Natural killer cell (primary cell): ENCODE measurements at regions not wholly inside any gene's neighbourhood (a gene's known extent, or its start where the extent isn't known, plus 50 kb on each side); places are given as distances from the start of the nearest gene placed in this dataset.

Experiments used
- ATAC-seq, 3 donors: fragments of 150-1000 bp in 2 of 3; fragments of 200-7000 bp in 1 of 3; cut with Tn5 transposase; 1 replicate in 1 of 3; 2 replicates in 2 of 3; pipeline ENCODE4 v1.10.0; 2021; ENCODE audit warnings: mild to moderate bottlenecking in 2 of 3, moderate library complexity in 2 of 3
- DNase-seq, 2 donors: peaks; one replicate each; pipeline versions ENCODE4 v3.0.0 to v3.0.0-alpha.2; 2013 to 2021; ENCODE audit warnings: mixed read lengths in 1 of 2
- H3K27ac ChIP-seq: one replicate; pipeline ENCODE4 v1.5.1; 2013; ENCODE audit warnings: mild to moderate bottlenecking, low read length
- H3K27me3 ChIP-seq: one replicate; pipeline ENCODE4 v1.6.1; 2013; ENCODE audit warnings: low read length; ENCODE audit not compliant: control insufficient read depth, insufficient read depth
- H3K36me3 ChIP-seq: one replicate; pipeline ENCODE4 v1.6.1; 2013; ENCODE audit warnings: low read length; ENCODE audit not compliant: control insufficient read depth, insufficient read depth
- H3K4me1 ChIP-seq: one replicate; pipeline ENCODE4 v1.6.1; 2013; ENCODE audit warnings: low read length; ENCODE audit not compliant: control insufficient read depth, insufficient read depth
- H3K4me3 ChIP-seq: one replicate; pipeline ENCODE4 v1.5.1; 2013; ENCODE audit warnings: low read length
- H3K9me3 ChIP-seq: one replicate; pipeline ENCODE4 v1.6.1; 2013; ENCODE audit warnings: low read length; ENCODE audit not compliant: control insufficient read depth, insufficient read depth
- H3K27ac Mint-ChIP-seq, 2 donors: one replicate each; pipeline ENCODE4 v1.8.0; 2022; ENCODE audit warnings: mild to moderate bottlenecking in 2 of 2, mixed read lengths in 2 of 2, moderate library complexity in 1 of 2
- H3K27me3 Mint-ChIP-seq, 2 donors: one replicate each; pipeline ENCODE4 v1.8.0; 2022; ENCODE audit warnings: low read depth in 2 of 2, mixed read lengths in 2 of 2
- H3K36me3 Mint-ChIP-seq: one replicate; pipeline ENCODE4 v1.8.0; 2022; ENCODE audit warnings: mixed read lengths
- H3K4me1 Mint-ChIP-seq, 2 donors: one replicate each; pipeline ENCODE4 v1.8.0; 2022; ENCODE audit warnings: mixed read lengths in 2 of 2
- H3K4me3 Mint-ChIP-seq: one replicate; pipeline ENCODE4 v1.8.0; 2022; ENCODE audit warnings: mild to moderate bottlenecking, moderate library complexity, mixed read lengths
- H3K9me3 Mint-ChIP-seq, 2 donors: one replicate each; pipeline ENCODE4 v1.8.0; 2022; ENCODE audit warnings: mixed read lengths in 2 of 2
- WGBS: methylation state at CpG from one replicate; pipeline ENCODE4 v1.1.7; 2013; ENCODE audit warnings: missing lambda C conversion rate; ENCODE audit not compliant: insufficient coverage; 5-methylcytosine and 5-hydroxymethylcytosine counted together
- intact Hi-C: fragments of 100-400 bp; cut with micrococcal nuclease; formaldehyde crosslinking; loops from one replicate; pipeline ENCODE4 v1.14.2; 2022
- TF ChIP-seq, protein P1 (sequence below): fragments of 200-600 bp; IDR thresholded peaks from one replicate; pipeline ENCODE4 v1.8.0; 2022; ENCODE audit warnings: antibody characterized with exemption

DNA sequence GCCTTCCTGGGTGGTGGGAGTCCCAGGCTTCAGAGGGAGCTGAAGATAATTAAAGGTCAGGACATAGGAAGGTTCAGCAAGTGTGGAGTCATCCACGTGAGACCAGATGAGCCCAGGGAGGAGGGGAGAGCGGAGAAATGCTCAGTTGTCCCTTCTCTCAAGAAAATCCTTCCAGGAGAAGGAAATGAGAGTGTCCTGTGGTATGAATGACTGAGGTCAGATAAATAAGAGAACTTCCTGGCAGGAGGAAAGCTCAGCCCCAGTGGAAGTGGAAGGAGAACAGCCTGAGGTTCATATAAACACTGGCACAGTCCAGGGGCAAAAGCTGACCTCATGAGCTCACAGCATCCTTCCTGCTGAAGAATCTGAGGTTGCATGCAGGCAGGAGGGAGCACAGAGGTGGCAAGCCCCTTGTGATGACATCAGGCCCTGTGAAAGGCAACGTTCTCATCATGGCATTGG lies 97.6 kb downstream of the NAV1 start:
- H3K4me1 ChIP-seq, result no peaks in the 10 kb centered on the region
- Mint-ChIP-seq H3K27ac (no peak overlapping the region), H3K4me3 (no peak overlapping the region), H3K27me3 (peaks cover 0 to 8% of the 10 kb centered on the region in 2 donors), H3K4me1 (no peaks in the 10 kb centered on the region), H3K36me3 (no peaks in the 10 kb centered on the region), H3K9me3 (no peaks in the 10 kb centered on the region)
- intact Hi-C loops, result no loop called here
- TF ChIP-seq, protein P1, sequence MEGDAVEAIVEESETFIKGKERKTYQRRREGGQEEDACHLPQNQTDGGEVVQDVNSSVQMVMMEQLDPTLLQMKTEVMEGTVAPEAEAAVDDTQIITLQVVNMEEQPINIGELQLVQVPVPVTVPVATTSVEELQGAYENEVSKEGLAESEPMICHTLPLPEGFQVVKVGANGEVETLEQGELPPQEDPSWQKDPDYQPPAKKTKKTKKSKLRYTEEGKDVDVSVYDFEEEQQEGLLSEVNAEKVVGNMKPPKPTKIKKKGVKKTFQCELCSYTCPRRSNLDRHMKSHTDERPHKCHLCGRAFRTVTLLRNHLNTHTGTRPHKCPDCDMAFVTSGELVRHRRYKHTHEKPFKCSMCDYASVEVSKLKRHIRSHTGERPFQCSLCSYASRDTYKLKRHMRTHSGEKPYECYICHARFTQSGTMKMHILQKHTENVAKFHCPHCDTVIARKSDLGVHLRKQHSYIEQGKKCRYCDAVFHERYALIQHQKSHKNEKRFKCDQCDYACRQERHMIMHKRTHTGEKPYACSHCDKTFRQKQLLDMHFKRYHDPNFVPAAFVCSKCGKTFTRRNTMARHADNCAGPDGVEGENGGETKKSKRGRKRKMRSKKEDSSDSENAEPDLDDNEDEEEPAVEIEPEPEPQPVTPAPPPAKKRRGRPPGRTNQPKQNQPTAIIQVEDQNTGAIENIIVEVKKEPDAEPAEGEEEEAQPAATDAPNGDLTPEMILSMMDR, result no peak
- DNase-seq, result no peak
- no peaks in the 10 kb centered on the region for H3K9me3 ChIP-seq
- H3K4me3 ChIP-seq, result no peak overlapping the region
- H3K27me3 ChIP-seq, result no peaks in the 10 kb centered on the region
- no peak for ATAC-seq
- H3K36me3 ChIP-seq, result no peaks in the 10 kb centered on the region
- no peak overlapping the region for H3K27ac ChIP-seq
- WGBS, result 97% methylated on average over 3 of the region's 3 CpGs

DNA sequence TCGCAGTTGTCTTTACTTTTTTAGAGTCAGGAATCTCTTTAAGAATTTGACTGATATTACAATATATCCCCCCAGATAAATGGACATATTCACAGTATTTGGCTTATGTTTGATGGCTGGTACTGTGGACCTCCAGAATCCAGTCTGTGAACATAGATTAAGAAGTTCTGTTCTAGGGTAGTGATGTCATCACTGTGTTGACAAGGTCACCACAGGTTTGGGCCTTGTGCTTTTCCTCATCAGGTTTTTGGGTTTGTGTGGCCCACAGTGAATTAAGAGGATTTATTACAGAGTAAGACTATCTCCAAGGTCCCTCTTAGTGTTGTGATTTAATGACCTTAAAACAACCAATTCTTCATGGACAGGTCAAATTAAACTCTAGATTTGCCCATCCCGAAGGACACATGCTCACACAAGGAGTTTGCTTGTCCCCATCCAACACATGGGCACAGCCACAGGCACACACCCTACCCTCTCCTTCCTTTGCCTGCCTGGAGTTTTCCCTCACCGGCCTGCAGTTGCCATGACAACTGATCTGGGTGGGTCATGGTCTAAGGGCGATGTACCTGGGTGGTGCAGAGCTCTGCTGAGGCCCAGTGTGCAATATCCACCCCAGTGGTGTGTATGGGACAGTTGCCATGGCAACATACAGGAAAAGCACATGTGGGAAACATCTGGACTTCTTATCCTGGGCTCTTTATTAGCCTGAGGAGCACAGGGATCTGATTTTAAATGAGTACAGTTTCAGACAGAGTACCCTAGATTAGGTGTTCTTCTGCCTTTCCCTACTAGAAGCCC lies 98.6 kb downstream of the NAV1 start:
- H3K27me3 ChIP-seq, result no peaks in the 10 kb centered on the region
- intact Hi-C loops, result no loop called here
- no peaks in the 10 kb centered on the region for H3K36me3 ChIP-seq
- no peaks in the 10 kb centered on the region for H3K4me1 ChIP-seq
- Mint-ChIP-seq H3K4me1 (no peaks in the 10 kb centered on the region), H3K27ac (no peak overlapping the region), H3K9me3 (no peaks in the 10 kb centered on the region), H3K36me3 (no peaks in the 10 kb centered on the region), H3K27me3 (peaks cover 0 to 7% of the 10 kb centered on the region in 2 donors), H3K4me3 (no peak overlapping the region)
- DNase-seq (no peak), ATAC-seq (no peak)
- H3K4me3 ChIP-seq, result no peak overlapping the region
- no peak overlapping the region for H3K27ac ChIP-seq
- no peaks in the 10 kb centered on the region for H3K9me3 ChIP-seq
- TF ChIP-seq, protein P1, result no peak
- WGBS, result 91% methylated on average over 3 of the region's 4 CpGs

DNA sequence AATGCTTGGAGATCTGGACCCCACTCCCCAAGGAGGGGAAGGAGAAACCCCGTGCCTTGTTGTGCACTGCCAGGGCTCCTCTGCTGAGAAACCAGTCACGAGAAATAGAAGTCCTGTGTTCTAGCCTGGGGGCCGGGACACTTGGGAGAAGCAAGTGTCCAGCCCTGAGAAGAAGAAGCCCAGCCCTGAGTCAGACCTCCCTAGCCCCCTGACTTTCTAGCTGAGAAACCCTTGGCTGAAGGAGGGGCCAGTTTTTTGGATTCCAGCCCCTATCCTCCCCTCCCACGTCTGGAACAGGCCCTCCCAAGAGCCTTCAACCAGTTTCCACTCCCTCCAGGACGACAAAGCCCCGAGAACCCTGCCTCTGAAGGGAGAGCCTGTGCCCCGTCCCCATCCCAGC lies 100.5 kb downstream of the NAV1 start:
- Histone ChIP-seq H3K4me3 (no peak overlapping the region), H3K4me1 (no peaks in the 10 kb centered on the region), H3K27me3 (no peaks in the 10 kb centered on the region), H3K9me3 (no peaks in the 10 kb centered on the region), H3K27ac (no peak overlapping the region), H3K36me3 (no peaks in the 10 kb centered on the region)
- intact Hi-C loops, result no loop called here
- Mint-ChIP-seq H3K27ac (no peak overlapping the region), H3K4me1 (no peaks in the 10 kb centered on the region), H3K9me3 (peaks cover 0 to 2% of the 10 kb centered on the region in 2 donors), H3K4me3 (no peak overlapping the region), H3K27me3 (peaks cover 0 to 1% of the 10 kb centered on the region in 2 donors), H3K36me3 (no peaks in the 10 kb centered on the region)
- ATAC-seq (no peak), DNase-seq (no peak)
- TF ChIP-seq, protein P1, result no peak
- WGBS, result 57% methylated on average over 7 of the region's 7 CpGs

- Histone ChIP-seq H3K27ac (no peak overlapping the region), H3K9me3 (no peaks in the 10 kb centered on the region), H3K27me3 (no peaks in the 10 kb centered on the region), H3K36me3 (no peaks in the 10 kb centered on the region), H3K4me3 (no peak overlapping the region), H3K4me1 (no peaks in the 10 kb centered on the region)
- TF ChIP-seq, protein P1, result no peak
- peaks cover 0 to 2% of the 10 kb centered on the region in 2 donors for H3K9me3 Mint-ChIP-seq
- H3K4me1 Mint-ChIP-seq, result no peaks in the 10 kb centered on the region
- no peak overlapping the region for H3K4me3 Mint-ChIP-seq
- DNase-seq (no peak), ATAC-seq (no peak)
- WGBS, result 78% methylated on average over 6 of the region's 6 CpGs
- H3K27ac Mint-ChIP-seq, result no peak overlapping the region
- H3K27me3 Mint-ChIP-seq, result peaks cover 0 to 3% of the 10 kb centered on the region in 2 donors
- no peaks in the 10 kb centered on the region for H3K36me3 Mint-ChIP-seq
- intact Hi-C loops, result no loop called here
Observed at GRCh38 chr1:201639826-201640225, 100.9 kb downstream of the NAV1 start.
